ENCODE measurements at regions not wholly inside any gene's neighbourhood (a gene's known extent, or its start where the extent isn't known, plus 50 kb on each side); places are given as distances from the start of the nearest gene placed in this dataset.

DNA sequence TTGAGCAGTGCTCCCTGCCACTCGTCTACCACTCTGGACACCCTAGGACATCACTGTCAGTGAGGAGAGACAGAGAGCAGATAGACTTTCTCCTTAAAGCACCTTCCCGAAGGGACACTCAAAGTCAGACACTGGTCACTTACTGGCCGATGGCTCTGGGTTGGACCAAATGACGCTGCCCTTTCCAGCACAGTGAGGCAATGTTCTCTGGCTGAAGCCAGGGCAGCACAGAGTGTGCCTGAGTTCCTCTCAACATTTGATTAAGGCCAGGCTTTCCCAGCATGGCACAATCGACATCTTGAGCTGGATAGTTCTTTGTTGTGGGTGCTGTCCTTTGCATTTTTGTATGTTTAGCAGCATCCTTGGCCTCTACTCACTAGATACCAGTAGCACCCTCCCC lies 206.2 kb downstream of the CSNK2A3 start:
- DNase-seq (ENCODE audit: low read depth in 1 of 2, low spot score in 1 of 2): no peak
- TF ChIP-seq REST (IDR thresholded peaks at IDR 0.05; ENCODE audit: insufficient replicate concordance, low read depth): no peak
- no peak for TF ChIP-seq POLR2AphosphoS5 (IDR thresholded peaks at IDR 0.05; ENCODE audit: low read depth)
- no peak for TF ChIP-seq GABPA (IDR thresholded peaks at IDR 0.05; ENCODE audit: low read depth)
- no peak for TF ChIP-seq SPI1 (IDR thresholded peaks at IDR 0.05; ENCODE audit: borderline replicate concordance, low read depth)
- TF ChIP-seq, protein P1, sequence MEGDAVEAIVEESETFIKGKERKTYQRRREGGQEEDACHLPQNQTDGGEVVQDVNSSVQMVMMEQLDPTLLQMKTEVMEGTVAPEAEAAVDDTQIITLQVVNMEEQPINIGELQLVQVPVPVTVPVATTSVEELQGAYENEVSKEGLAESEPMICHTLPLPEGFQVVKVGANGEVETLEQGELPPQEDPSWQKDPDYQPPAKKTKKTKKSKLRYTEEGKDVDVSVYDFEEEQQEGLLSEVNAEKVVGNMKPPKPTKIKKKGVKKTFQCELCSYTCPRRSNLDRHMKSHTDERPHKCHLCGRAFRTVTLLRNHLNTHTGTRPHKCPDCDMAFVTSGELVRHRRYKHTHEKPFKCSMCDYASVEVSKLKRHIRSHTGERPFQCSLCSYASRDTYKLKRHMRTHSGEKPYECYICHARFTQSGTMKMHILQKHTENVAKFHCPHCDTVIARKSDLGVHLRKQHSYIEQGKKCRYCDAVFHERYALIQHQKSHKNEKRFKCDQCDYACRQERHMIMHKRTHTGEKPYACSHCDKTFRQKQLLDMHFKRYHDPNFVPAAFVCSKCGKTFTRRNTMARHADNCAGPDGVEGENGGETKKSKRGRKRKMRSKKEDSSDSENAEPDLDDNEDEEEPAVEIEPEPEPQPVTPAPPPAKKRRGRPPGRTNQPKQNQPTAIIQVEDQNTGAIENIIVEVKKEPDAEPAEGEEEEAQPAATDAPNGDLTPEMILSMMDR (IDR thresholded peaks at IDR 0.05; ENCODE audit: insufficient read depth, low read length): no peak
- H3K27me3 ChIP-seq (ENCODE audit: insufficient read depth, poor library complexity, severe bottlenecking): no peaks in the 10 kb centered on the region
- no peak overlapping the region for H3K27ac ChIP-seq (replicated peaks)
- no peak overlapping the region for H3K4me3 ChIP-seq (replicated peaks; ENCODE audit: insufficient read depth, low read length)

GRCh38 chr11:11143849-11144248 lies 209.2 kb downstream of the CSNK2A3 start:
- TF ChIP-seq, protein P1 (IDR thresholded peaks at IDR 0.05; ENCODE audit: insufficient read depth, low read length): no peak
- TF ChIP-seq POLR2AphosphoS5 (IDR thresholded peaks at IDR 0.05; ENCODE audit: low read depth): no peak
- TF ChIP-seq SPI1 (IDR thresholded peaks at IDR 0.05; ENCODE audit: borderline replicate concordance, low read depth): no peak
- no peak for TF ChIP-seq GABPA (IDR thresholded peaks at IDR 0.05; ENCODE audit: low read depth)
- TF ChIP-seq REST (IDR thresholded peaks at IDR 0.05; ENCODE audit: insufficient replicate concordance, low read depth): no peak
- no peak for DNase-seq (ENCODE audit: low read depth in 1 of 2, low spot score in 1 of 2)
- no peak overlapping the region for H3K4me3 ChIP-seq (replicated peaks; ENCODE audit: insufficient read depth, low read length)
- H3K27ac ChIP-seq (replicated peaks): no peak overlapping the region
- H3K27me3 ChIP-seq (ENCODE audit: insufficient read depth, poor library complexity, severe bottlenecking): no peaks in the 10 kb centered on the region

DNA sequence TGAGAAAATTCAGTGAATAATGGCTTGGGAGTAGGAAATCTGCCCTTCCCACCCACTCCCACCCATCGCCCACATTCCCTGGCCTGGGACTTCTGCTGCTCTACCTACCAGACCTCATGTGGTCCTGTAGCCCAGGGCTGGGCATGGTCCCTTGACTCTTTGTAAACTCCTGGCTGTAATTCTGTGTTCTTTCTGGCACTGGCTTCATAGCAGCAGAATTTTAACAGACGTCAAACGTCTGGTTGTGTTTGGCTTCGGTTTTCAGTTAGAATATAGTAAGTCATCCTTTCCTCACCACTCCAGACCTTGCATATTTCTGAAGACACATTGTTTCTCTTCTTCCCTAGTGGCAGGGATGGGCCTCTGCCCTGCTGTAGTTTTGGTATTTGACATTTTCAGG lies 210.6 kb downstream of the CSNK2A3 start:
- Histone ChIP-seq H3K27ac (replicated peaks) (no peak overlapping the region), H3K27me3 (ENCODE audit: insufficient read depth, poor library complexity, severe bottlenecking) (no peaks in the 10 kb centered on the region), H3K4me3 (replicated peaks; ENCODE audit: insufficient read depth, low read length) (no peak overlapping the region)
- TF ChIP-seq POLR2AphosphoS5 (IDR thresholded peaks at IDR 0.05; ENCODE audit: low read depth): no peak
- no peak for TF ChIP-seq REST (IDR thresholded peaks at IDR 0.05; ENCODE audit: insufficient replicate concordance, low read depth)
- TF ChIP-seq, protein P1 (IDR thresholded peaks at IDR 0.05; ENCODE audit: insufficient read depth, low read length): no peak
- no peak for TF ChIP-seq SPI1 (IDR thresholded peaks at IDR 0.05; ENCODE audit: borderline replicate concordance, low read depth)
- no peak for TF ChIP-seq GABPA (IDR thresholded peaks at IDR 0.05; ENCODE audit: low read depth)
- no peak for DNase-seq (ENCODE audit: low read depth in 1 of 2, low spot score in 1 of 2)

All from HL-60 (cell line).